OCI-M2 (cell line): ENCODE measurements at regions not wholly inside any gene's neighbourhood (a gene's known extent, or its start where the extent isn't known, plus 50 kb on each side); places are given as distances from the start of the nearest gene placed in this dataset.

ENCODE experiments used
- DNase-seq: peaks from one replicate; lab custom pipeline; 2025; ENCODE audit not compliant: unreplicated experiment; lab: John Stamatoyannopoulos, UW

- DNase-seq, result no peak
Measured at GRCh38 chr5:29779141-29779540, 1414.3 kb upstream of the CDH6 start.

- DNase-seq, result no peak
Measured at GRCh38 chr5:29777373-29777772, 1416.1 kb upstream of the CDH6 start.

GRCh38 chr5:29770936-29771335 lies 1422.5 kb upstream of the CDH6 start:
- DNase-seq, result no peak

GRCh38 chr5:29769474-29769873 lies 1424.0 kb upstream of the CDH6 start:
- DNase-seq, result no peak

GRCh38 chr5:29758986-29759421 lies 1434.5 kb upstream of the CDH6 start:
- no peak for DNase-seq

GRCh38 chr5:29750453-29750852 lies 1443.0 kb upstream of the CDH6 start:
- no peak for DNase-seq

GRCh38 chr5:29744618-29745017 lies 1448.9 kb upstream of the CDH6 start:
- no peak for DNase-seq

- no peak for DNase-seq
Measured at GRCh38 chr5:29720954-29721353, 1472.5 kb upstream of the CDH6 start.

- no peak for DNase-seq
Measured at GRCh38 chr5:29719171-29719570, 1474.3 kb upstream of the CDH6 start.

- no peak for DNase-seq
Measured at GRCh38 chr5:29715167-29715566, 1478.3 kb upstream of the CDH6 start.

GRCh38 chr5:29702875-29703274 lies 1490.6 kb upstream of the CDH6 start:
- DNase-seq, result no peak

- DNase-seq, result no peak
Measured at GRCh38 chr5:29701600-29701999, 1491.9 kb upstream of the CDH6 start.

- DNase-seq, result peak; percentile 78
Measured at GRCh38 chr5:29697785-29698414, 1495.6 kb upstream of the CDH6 start.

- DNase-seq, result no peak
Measured at GRCh38 chr5:29697278-29697677, 1496.2 kb upstream of the CDH6 start.

- no peak for DNase-seq
Measured at GRCh38 chr5:29672678-29673077, 1520.8 kb upstream of the CDH6 start.

GRCh38 chr5:29662876-29663275 lies 1530.6 kb upstream of the CDH6 start:
- DNase-seq, result no peak

- DNase-seq, result no peak
Measured at GRCh38 chr5:29654954-29655353, 1538.5 kb upstream of the CDH6 start.

GRCh38 chr5:29649321-29649720 lies 1544.2 kb upstream of the CDH6 start:
- no peak for DNase-seq

- no peak for DNase-seq
Measured at GRCh38 chr5:29642601-29643000, 1550.9 kb upstream of the CDH6 start.

- DNase-seq, result no peak
Measured at GRCh38 chr5:29614206-29614605, 1579.3 kb upstream of the CDH6 start.

- no peak for DNase-seq
Measured at GRCh38 chr5:29588236-29588635, 1605.2 kb upstream of the CDH6 start.

- DNase-seq, result no peak
Measured at GRCh38 chr5:29587832-29588231, 1605.7 kb upstream of the CDH6 start.

- DNase-seq, result peak; percentile 23
Measured at GRCh38 chr5:29568028-29568427, 1625.5 kb upstream of the CDH6 start.
